Hematopoietic multipotent progenitor cell (in vitro differentiated cells): ENCODE measurements at regions not wholly inside any gene's neighbourhood (a gene's known extent, or its start where the extent isn't known, plus 50 kb on each side); places are given as distances from the start of the nearest gene placed in this dataset.
"Not testable (repeated sequence)": the region's sequence is repeated elsewhere in the genome, so short reads cannot be mapped to it uniquely, and the experiment has no call there.

Experiments
- DNase-seq, 3 donors: peaks; one replicate each; pipeline ENCODE4 v3.0.0-alpha.2; 2011 to 2015; ENCODE audit warnings: low read depth in 2 of 3, low spot score in 2 of 3

- not testable (repeated sequence) for DNase-seq
Observed at GRCh38 chr3:103297502-103297901, 862.7 kb downstream of the ZPLD1 start.

DNA sequence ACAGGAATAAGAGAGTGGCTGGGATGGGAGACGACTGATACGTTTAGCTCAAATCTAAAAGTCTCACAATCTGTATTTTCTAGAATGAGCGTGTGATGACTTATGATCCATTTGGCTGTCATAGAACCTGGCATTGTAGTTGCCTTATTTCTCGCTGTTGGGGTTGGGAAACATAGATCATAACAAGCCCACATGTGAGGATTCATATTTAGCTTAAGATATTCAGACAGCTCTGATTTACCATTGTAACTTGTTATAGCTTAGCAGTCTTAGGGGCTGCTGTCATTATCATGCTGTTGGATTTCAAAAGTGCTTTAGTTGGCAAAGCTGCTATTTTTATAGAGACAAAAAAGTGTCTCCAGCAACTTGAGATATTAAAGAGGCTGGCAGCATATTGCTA lies 871.3 kb downstream of the ZPLD1 start:
- DNase-seq = no peak

DNA sequence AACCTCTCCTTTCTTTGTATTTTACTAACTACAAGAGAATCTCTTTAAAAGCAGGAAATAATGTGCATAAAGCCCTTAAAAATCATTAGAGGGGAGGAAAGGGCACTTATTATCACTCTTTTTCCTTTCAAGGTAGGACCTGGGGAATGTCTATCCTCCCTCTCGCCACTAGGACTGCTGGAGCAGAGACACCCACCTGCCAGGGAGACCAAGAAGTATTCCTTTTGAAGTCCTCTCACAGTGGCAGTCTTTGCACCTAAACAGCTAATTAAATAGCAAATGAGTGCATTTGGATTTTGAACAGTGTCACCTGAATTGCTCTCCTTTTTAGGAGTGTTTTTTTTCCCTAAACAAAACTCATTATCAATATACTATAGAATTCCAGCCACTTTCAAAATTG lies 874.1 kb downstream of the ZPLD1 start:
- no peak for DNase-seq

DNA sequence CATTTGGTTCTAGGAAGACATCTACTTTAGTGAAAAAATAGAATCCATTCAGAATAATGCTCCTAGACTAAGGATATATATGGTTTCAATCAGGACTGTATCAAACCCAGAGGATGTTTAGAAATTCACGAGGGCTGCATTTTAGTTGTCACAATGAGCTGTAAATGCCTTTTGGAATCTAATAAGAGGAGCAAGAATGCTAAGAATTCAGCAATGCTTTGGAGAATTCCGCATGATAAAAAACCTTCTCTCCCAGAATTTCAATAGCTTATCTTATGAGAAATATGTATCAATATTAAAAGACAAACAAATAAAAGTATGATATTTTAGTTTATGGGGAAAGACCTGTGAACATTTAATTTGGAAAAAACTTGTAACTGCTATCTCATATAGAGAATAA lies 885.1 kb downstream of the ZPLD1 start:
- no peak for DNase-seq

GRCh38 chr3:103337179-103337845 lies 902.5 kb downstream of the ZPLD1 start:
- DNase-seq = no peak

DNA sequence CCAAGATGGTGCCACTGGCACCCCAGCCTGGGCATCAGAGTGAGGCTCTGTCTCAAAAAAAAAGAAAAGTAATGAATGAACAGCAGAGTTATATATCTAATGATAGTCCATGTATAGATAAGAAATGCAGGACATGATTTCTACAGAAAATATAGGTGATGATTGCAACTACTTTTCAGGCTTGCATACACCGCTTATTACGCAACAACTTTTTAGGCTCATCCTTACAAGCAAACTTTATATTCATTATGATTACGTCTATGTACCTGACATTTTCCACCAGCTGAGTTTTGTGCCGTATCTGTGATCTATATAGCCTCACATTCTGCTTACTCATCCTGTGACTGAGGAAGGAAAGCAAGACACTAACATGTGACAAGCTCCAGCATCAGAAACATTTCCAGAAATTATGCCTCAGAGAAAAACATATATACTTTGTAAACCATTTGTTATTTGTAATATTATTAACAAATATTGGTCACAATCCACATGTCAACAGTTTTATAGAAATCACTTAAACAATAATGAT lies 906.3 kb downstream of the ZPLD1 start:
- DNase-seq = peak in 1 of 3 donors; percentile 0

- no peak for DNase-seq
Observed at GRCh38 chr3:103342205-103342731, 907.5 kb downstream of the ZPLD1 start.

DNA sequence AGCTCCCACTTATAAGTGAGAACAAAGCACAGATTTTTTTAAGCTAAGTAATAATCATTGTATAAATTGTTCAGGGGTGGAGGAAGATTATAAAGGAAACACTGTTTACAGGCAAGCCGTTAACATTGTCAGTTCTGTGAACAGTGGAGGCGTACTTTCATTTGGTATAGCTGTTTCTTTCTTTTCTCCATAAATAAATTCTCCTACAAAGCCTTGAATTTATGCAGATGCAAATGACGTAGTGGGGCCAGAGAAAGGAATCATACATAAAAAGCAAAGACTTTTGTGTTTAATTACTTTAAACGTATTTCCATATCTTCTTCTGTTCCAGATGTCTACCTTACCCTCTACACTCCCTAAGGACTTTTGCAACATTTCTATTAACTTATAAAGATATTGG lies 914.9 kb downstream of the ZPLD1 start:
- DNase-seq = no peak

- no peak for DNase-seq
Observed at GRCh38 chr3:103365467-103365866, 930.7 kb downstream of the ZPLD1 start.

DNA sequence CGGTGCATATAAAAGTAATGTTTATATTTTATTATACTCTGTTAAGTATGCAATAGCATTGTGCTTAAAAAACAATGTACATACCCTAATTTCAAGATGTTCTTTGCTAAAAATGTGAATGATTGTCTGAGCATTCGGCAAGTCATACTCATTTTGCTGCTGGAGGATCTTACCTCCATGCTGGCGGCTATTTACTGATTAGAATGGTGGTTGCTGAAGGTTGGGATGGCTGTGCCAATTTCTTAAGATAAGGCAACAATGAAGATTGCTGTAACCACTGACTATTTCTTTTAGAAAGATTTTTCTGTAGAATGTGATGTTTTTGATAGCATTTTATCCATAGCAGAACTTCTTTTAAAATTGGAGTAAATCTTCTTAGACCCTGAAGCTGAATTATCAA lies 932.7 kb downstream of the ZPLD1 start:
- DNase-seq = no peak

GRCh38 chr3:103371411-103371810 lies 936.6 kb downstream of the ZPLD1 start:
- no peak for DNase-seq

GRCh38 chr3:103372031-103372430 lies 937.2 kb downstream of the ZPLD1 start:
- no peak for DNase-seq

DNA sequence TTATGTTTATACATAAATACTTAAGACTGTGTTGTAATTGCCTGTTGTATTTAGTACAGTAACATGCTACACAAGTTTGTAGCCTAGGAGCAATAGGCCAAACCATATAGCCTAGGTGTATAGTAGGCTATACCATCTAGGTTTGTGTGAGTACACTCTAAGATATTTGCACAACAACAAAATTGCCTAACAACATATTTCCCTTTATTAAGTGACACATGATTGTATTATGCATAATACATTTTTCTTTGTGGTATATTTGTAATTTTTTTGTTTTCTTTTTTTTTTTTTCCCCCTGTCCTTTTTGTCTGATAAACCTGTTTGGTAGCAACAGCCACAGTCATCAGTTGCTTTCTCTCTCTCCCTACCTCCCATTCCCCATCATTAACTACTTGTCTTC lies 945.6 kb downstream of the ZPLD1 start:
- DNase-seq = no peak

DNA sequence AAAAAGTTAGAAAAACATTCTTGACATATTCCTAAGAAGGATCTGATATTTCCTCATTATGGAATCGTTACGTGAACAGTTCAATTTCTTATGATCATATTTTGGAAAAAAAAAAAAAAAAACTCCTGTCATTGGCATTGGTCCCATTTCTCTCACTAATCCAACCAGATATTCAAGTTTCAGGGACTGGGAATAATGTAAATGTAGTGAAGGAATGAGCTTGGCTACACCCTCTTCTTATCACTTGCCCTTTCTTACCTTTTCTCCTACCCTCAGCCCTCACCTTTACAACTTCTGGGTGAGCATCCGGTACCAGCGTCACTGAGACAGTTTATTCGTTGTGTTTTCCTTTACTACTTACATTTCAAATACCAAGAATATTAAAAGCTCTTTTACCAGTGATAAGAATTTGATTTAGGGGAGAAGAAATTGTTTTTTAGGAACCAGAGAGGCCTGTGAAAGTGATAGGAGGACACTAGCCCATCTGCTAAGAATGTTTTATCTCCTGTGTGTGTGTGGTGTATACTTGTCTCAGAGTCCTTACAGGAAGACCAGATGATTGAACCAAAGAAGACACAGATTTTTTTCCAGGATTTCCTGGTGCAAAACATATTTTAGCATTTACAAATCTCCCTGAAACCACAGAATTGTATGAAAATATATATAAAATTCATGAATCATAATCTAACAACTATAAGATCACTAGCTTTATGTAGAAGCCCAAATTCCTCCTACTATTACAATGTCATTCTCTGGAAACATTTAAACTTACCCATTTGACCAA lies 946.7 kb downstream of the ZPLD1 start:
- DNase-seq = no peak

- DNase-seq = no peak
Observed at GRCh38 chr3:103385961-103386656, 951.3 kb downstream of the ZPLD1 start.

DNA sequence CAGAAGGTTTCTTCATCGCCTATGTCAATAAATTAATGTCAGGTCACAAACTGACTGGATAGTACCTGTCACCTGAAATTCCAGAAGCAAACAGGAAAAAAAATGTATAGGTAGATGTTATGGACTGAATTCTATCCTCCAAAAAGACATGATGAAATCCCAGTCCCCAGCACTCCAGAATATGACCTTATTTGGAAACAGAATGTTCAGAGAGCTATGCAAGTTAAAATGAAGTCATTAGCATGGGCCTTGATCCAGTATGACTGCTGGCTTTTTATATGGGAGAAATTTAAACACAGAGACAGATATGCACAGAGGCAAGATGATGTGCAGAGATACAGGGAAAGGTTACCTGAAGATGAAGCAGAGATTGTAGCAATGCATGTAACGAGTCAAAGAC lies 953.4 kb downstream of the ZPLD1 start:
- no peak for DNase-seq

- DNase-seq = no peak
Observed at GRCh38 chr3:103389356-103389755, 954.5 kb downstream of the ZPLD1 start.

- no peak for DNase-seq
Observed at GRCh38 chr3:103393395-103394186, 958.8 kb downstream of the ZPLD1 start.

GRCh38 chr3:103403191-103403590 lies 968.4 kb downstream of the ZPLD1 start:
- no peak for DNase-seq

DNA sequence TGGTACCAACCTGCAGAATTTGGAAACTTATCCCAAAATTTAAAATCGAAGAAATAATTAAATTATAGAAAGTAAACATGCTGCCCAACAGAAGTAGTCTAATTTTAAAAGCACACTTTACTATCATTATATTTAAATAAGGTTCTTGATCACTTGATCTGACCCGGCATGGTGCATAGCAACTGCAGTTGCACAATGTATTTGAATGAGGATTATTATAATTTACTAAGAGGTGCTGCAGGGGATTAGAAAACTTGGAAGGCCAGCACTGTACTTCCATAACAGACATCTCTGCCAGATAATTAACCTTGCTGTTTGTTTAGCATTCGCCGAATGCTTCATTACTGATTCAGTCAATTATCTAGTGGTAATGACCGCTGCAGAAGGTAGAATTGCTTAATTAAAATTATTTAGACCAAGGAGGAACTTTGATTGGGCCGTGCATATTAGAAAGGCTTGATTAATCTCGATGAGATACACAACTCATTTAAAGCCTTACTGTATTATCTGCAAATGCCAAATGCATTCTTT lies 971.6 kb downstream of the ZPLD1 start:
- no peak for DNase-seq
